22Rv1 (cell line): ENCODE measurements at regions not wholly inside any gene's neighbourhood (a gene's known extent, or its start where the extent isn't known, plus 50 kb on each side); places are given as distances from the start of the nearest gene placed in this dataset.

Source experiments
- H3K27ac ChIP-seq: fragments of 450-650 bp; 2 replicates; pipeline ENCODE4 v1.5.1; 2017
- CTCF ChIP-seq: fragments of 450-650 bp; IDR thresholded peaks from 2 replicates; pipeline ENCODE4 v1.5.1; 2017; ENCODE audit warnings: mild to moderate bottlenecking
- ZFX ChIP-seq: fragments of 450-650 bp; IDR thresholded peaks from 2 replicates; pipeline ENCODE4 v1.6.1; 2017; ENCODE audit warnings: antibody characterized with exemption, borderline replicate concordance

- no peak for TF ChIP-seq ZFX
- TF ChIP-seq CTCF = no peak
- H3K27ac ChIP-seq = no peak overlapping the region
Measured at GRCh38 chr3:35883929-35884328, 244.6 kb downstream of the ARPP21 start.

- no peak overlapping the region for H3K27ac ChIP-seq
- TF ChIP-seq CTCF (no peak), ZFX (no peak)
Measured at GRCh38 chr3:35894735-35895134, 255.4 kb downstream of the ARPP21 start.

- TF ChIP-seq CTCF = no peak
- no peak for TF ChIP-seq ZFX
Measured at GRCh38 chr3:35899245-35899644, 259.9 kb downstream of the ARPP21 start.

GRCh38 chr3:35900079-35900478 is 260.8 kb downstream of the ARPP21 start:
- TF ChIP-seq CTCF = no peak
- no peak for TF ChIP-seq ZFX
- no peak overlapping the region for H3K27ac ChIP-seq

More at GRCh38 chr3:35899245-35899644, 259.9 kb downstream of the ARPP21 start:
- H3K27ac ChIP-seq = peak overlapping the region; percentile 36

GRCh38 chr3:35908366-35909232 is 269.3 kb downstream of the ARPP21 start:
- no peak overlapping the region for H3K27ac ChIP-seq
- TF ChIP-seq CTCF = peak; percentile 92
- no peak for TF ChIP-seq ZFX

GRCh38 chr3:35919160-35919559 is 279.8 kb downstream of the ARPP21 start:
- H3K27ac ChIP-seq = no peak overlapping the region
- no peak for TF ChIP-seq CTCF
- no peak for TF ChIP-seq ZFX

- H3K27ac ChIP-seq = no peak overlapping the region
- TF ChIP-seq CTCF (no peak), ZFX (no peak)
Measured at GRCh38 chr3:35921718-35922117, 282.4 kb downstream of the ARPP21 start.
